HFFc6 (cell line): ENCODE measurements at regions not wholly inside any gene's neighbourhood (a gene's known extent, or its start where the extent isn't known, plus 50 kb on each side); places are given as distances from the start of the nearest gene placed in this dataset.

Experiments
- DNase-seq: peaks from one replicate; pipeline ENCODE4 v3.0.0-alpha.2; 2018
- H3K27ac Mint-ChIP-seq: 2 replicates; pipeline ENCODE4 v1.8.0; 2020; ENCODE audit warnings: mild to moderate bottlenecking, mixed read lengths
- H3K27me3 Mint-ChIP-seq: 2 replicates; pipeline ENCODE4 v1.8.0; 2021; ENCODE audit warnings: mild to moderate bottlenecking, moderate library complexity, mixed read lengths; ENCODE audit not compliant: insufficient read depth
- H3K36me3 Mint-ChIP-seq: 2 replicates; pipeline ENCODE4 v1.8.0; 2021; ENCODE audit warnings: low read depth, mixed read lengths
- H3K4me1 Mint-ChIP-seq: 2 replicates; pipeline ENCODE4 v1.8.0; 2020; ENCODE audit warnings: low read depth, mixed read lengths
- H3K4me3 Mint-ChIP-seq: 2 replicates; pipeline ENCODE4 v1.8.0; 2020; ENCODE audit warnings: mild to moderate bottlenecking, moderate library complexity, mixed read lengths
- H3K9me3 Mint-ChIP-seq: 2 replicates; pipeline ENCODE4 v1.8.0; 2020; ENCODE audit warnings: mild to moderate bottlenecking, mixed read lengths
- TF ChIP-seq, protein P1 (sequence below): fragments of 200-600 bp; sonication (generic); IDR thresholded peaks from 2 replicates; pipeline ENCODE4 v1.5.0; 2021; ENCODE audit warnings: antibody characterized with exemption, mild to moderate bottlenecking

GRCh38 chr15:69857686-69858391 lies 239.9 kb downstream of the TLE3 start:
- Mint-ChIP-seq H3K4me1 (peaks cover 53% of the 10 kb centered on the region), H3K27me3 (peaks cover 2% of the 10 kb centered on the region), H3K27ac (no peak overlapping the region), H3K9me3 (no peaks in the 10 kb centered on the region), H3K36me3 (no peaks in the 10 kb centered on the region), H3K4me3 (no peak overlapping the region)
- DNase-seq = no peak
- TF ChIP-seq, protein P1, sequence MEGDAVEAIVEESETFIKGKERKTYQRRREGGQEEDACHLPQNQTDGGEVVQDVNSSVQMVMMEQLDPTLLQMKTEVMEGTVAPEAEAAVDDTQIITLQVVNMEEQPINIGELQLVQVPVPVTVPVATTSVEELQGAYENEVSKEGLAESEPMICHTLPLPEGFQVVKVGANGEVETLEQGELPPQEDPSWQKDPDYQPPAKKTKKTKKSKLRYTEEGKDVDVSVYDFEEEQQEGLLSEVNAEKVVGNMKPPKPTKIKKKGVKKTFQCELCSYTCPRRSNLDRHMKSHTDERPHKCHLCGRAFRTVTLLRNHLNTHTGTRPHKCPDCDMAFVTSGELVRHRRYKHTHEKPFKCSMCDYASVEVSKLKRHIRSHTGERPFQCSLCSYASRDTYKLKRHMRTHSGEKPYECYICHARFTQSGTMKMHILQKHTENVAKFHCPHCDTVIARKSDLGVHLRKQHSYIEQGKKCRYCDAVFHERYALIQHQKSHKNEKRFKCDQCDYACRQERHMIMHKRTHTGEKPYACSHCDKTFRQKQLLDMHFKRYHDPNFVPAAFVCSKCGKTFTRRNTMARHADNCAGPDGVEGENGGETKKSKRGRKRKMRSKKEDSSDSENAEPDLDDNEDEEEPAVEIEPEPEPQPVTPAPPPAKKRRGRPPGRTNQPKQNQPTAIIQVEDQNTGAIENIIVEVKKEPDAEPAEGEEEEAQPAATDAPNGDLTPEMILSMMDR = no peak

DNA sequence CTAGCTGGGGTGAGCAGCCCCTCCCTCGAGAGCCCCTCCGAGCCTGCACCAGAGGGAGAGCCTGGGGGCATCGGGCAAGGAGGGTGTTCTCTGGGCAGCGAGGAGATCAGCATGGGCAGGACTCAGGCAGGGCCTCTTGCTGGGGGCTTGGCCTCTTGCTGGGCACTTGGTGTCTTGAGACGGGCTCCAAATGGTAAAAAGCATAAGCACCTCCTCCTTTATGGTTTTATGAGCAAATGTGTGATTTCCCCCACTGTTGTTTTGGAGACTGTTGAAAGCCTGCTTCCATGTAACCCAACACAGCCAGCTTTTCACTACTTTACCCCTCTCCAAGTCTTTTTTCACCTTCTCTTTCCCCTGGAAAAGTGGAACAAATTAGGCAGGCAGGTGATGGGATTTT lies 239.3 kb downstream of the TLE3 start:
- DNase-seq = no peak
- Mint-ChIP-seq H3K4me3 (no peak overlapping the region), H3K9me3 (no peaks in the 10 kb centered on the region), H3K4me1 (peaks cover 50% of the 10 kb centered on the region), H3K36me3 (no peaks in the 10 kb centered on the region), H3K27me3 (peaks cover 4% of the 10 kb centered on the region), H3K27ac (no peak overlapping the region)
- TF ChIP-seq, protein P1 = no peak

- TF ChIP-seq, protein P1 = no peak
- H3K27ac Mint-ChIP-seq = no peak overlapping the region
- H3K4me3 Mint-ChIP-seq = no peak overlapping the region
- no peaks in the 10 kb centered on the region for H3K36me3 Mint-ChIP-seq
- DNase-seq = no peak
- H3K9me3 Mint-ChIP-seq = no peaks in the 10 kb centered on the region
- H3K4me1 Mint-ChIP-seq = peaks cover 36% of the 10 kb centered on the region
- peaks cover 5% of the 10 kb centered on the region for H3K27me3 Mint-ChIP-seq
Measured at GRCh38 chr15:69859866-69860265, 237.9 kb downstream of the TLE3 start.

- Mint-ChIP-seq H3K27me3 (peaks cover 5% of the 10 kb centered on the region), H3K27ac (no peak overlapping the region)
Measured at GRCh38 chr15:69860321-69860720, 237.4 kb downstream of the TLE3 start.

DNA sequence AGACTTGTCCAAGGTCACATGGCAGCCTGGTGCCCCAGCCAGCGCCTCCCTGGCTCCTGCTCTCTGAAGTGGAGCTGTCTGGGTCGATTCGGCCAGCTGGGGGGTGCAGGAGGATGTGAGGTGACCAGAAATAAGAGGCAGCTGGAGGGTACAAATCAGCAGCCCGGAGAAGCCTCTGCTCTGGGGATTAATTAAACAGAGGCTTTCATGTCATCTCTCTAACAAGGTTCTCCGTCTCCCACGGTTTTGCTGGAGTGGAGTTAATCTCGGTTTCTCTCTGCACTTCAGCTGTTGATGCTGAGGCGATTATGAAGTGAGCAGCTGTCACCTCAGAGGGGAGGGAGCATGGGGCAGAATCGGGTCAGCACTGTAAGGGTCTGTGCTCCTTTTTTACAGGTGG lies 236.8 kb downstream of the TLE3 start:
- Mint-ChIP-seq H3K27me3 (peaks cover 7% of the 10 kb centered on the region), H3K9me3 (no peaks in the 10 kb centered on the region), H3K4me1 (peaks cover 26% of the 10 kb centered on the region), H3K36me3 (no peaks in the 10 kb centered on the region), H3K27ac (no peak overlapping the region), H3K4me3 (no peak overlapping the region)
- TF ChIP-seq, protein P1 = no peak
- no peak for DNase-seq

More at GRCh38 chr15:69860321-69860720, 237.4 kb downstream of the TLE3 start:
- no peaks in the 10 kb centered on the region for H3K36me3 Mint-ChIP-seq
- no peaks in the 10 kb centered on the region for H3K9me3 Mint-ChIP-seq
- H3K4me1 Mint-ChIP-seq = peaks cover 32% of the 10 kb centered on the region
- H3K4me3 Mint-ChIP-seq = no peak overlapping the region
- TF ChIP-seq, protein P1 = no peak
- DNase-seq = no peak
